HCT116 (cell line): ENCODE measurements at regions not wholly inside any gene's neighbourhood (a gene's known extent, or its start where the extent isn't known, plus 50 kb on each side); places are given as distances from the start of the nearest gene placed in this dataset.

Experiments used
- ATAC-seq: fragments of 200-7000 bp; cut with Tn5 transposase; 2 replicates; pipeline ENCODE4 v1.9.1; 2020; ENCODE audit warnings: mild to moderate bottlenecking, moderate library complexity
- BruUV-seq: library from RNA; stranded (reverse); fragments of 400-500 nt; replicated peaks from 2 replicates; lab custom pipeline; 2021; lab: Mats Ljungman, UMichigan
- CTCF ChIA-PET: fragments of 300-600 bp; sonication (Branson Sonifier 250); formaldehyde crosslinking; loops from one replicate; lab custom pipeline; 2021; ENCODE audit warnings: antibody characterized with exemption; lab: Charles Lee
- POLR2A ChIA-PET: fragments of 300-600, 350-600 bp; sonication (Branson Sonifier 250); formaldehyde crosslinking; loops from one replicate; lab custom pipeline; 2021; ENCODE audit warnings: antibody characterized with exemption; lab: Charles Lee
- RAD21 ChIA-PET, 2 experiments: fragments of 300-600 bp; sonication (Branson Sonifier 250); formaldehyde crosslinking; loops; one replicate each; lab custom pipeline; 2023; ENCODE audit warnings: low total read pairs in 2 of 2; ENCODE audit not compliant: uncharacterized antibody in 2 of 2, unreplicated experiment in 2 of 2, low non-redundant PET in 1 of 2; lab: Charles Lee
- DNase-seq: peaks from one replicate; pipeline ENCODE4 v3.0.0-alpha.2; 2010; ENCODE audit warnings: low read depth, low spot score
- H2AFZ ChIP-seq: fragments of 200-600 bp; shearing (Covaris generic), sonication (generic); 2 replicates; pipeline ENCODE4 v1.6.1; 2017; ENCODE audit warnings: low read depth, mixed run types, mixed read lengths, antibody characterized with exemption, low read length; ENCODE audit not compliant: poor library complexity, severe bottlenecking
- H3K27ac ChIP-seq: 2 replicates; pipeline ENCODE4 v1.5.1; 2012; ENCODE audit warnings: low read depth, low read length
- H3K27me3 ChIP-seq: fragments of 200-600 bp; sonication (generic); 2 replicates; pipeline ENCODE4 v1.6.1; 2016; ENCODE audit warnings: mixed run types, low read length, mixed read lengths; ENCODE audit not compliant: insufficient read depth
- H3K36me3 ChIP-seq, 2 experiments: fragments of 200-500 bp in 1 of 2; fragments of 200-600 bp in 1 of 2; sonication (Bioruptor generic) in 1 of 2; sonication (generic) in 1 of 2; 2 replicates each; pipeline versions ENCODE4 v1.5.1 to v1.6.1; 2014 to 2016; ENCODE audit warnings: low read length in 2 of 2, inconsistent platforms in 1 of 2, mixed read lengths in 1 of 2, mixed run types in 1 of 2; ENCODE audit not compliant: insufficient read depth in 2 of 2, control insufficient read depth in 1 of 2
- H3K4me1 ChIP-seq, 2 experiments: fragments of 200-600 bp in 1 of 2; sonication (generic) in 1 of 2; 2 replicates each; pipeline versions ENCODE4 v1.5.1 to v1.6.1; 2012 to 2017; ENCODE audit warnings: low read length in 2 of 2, inconsistent platforms in 1 of 2, mild to moderate bottlenecking in 1 of 2, mixed read lengths in 1 of 2, mixed run types in 1 of 2, moderate library complexity in 1 of 2; ENCODE audit not compliant: insufficient read depth in 2 of 2, control insufficient read depth in 1 of 2
- H3K4me2 ChIP-seq: fragments of 200-600 bp; sonication (generic); 2 replicates; pipeline ENCODE4 v1.6.1; 2017; ENCODE audit warnings: mixed run types, low read length, mixed read lengths
- H3K4me3 ChIP-seq, 2 experiments: fragments of 200-600 bp in 1 of 2; sonication (generic) in 1 of 2; replicated peaks in 1 of 2; 2 replicates each; pipeline ENCODE4 v1.5.1; 2011 to 2016; ENCODE audit warnings: low read length in 2 of 2, control low read depth in 1 of 2, low read depth in 1 of 2, mild to moderate bottlenecking in 1 of 2, mixed read lengths in 1 of 2, mixed run types in 1 of 2
- H3K79me2 ChIP-seq: fragments of 200-600 bp; sonication (generic); 2 replicates; pipeline ENCODE4 v1.6.1; 2017; ENCODE audit warnings: mild to moderate bottlenecking, mixed run types, low read length, moderate library complexity, mixed read lengths; ENCODE audit not compliant: insufficient read depth
- H3K9ac ChIP-seq: fragments of 200-600 bp; sonication (generic); 2 replicates; pipeline ENCODE4 v1.6.1; 2016; ENCODE audit warnings: low read length, mixed read lengths
- H3K9me2 ChIP-seq: fragments of 200-600 bp; sonication (generic), shearing (Covaris generic); 2 replicates; pipeline ENCODE4 v1.6.1; 2017; ENCODE audit warnings: mixed run types, mild to moderate bottlenecking, moderate library complexity; ENCODE audit not compliant: insufficient read depth
- H3K9me3 ChIP-seq, 2 experiments: fragments of 200-500 bp in 1 of 2; fragments of 200-600 bp in 1 of 2; sonication (Bioruptor generic) in 1 of 2; sonication (generic) in 1 of 2; 2 replicates each; pipeline ENCODE4 v1.6.1; 2014 to 2017; ENCODE audit warnings: low read length in 2 of 2, mixed read lengths in 2 of 2, inconsistent platforms in 1 of 2, low read depth in 1 of 2, mild to moderate bottlenecking in 1 of 2, mixed run types in 1 of 2, moderate library complexity in 1 of 2; ENCODE audit not compliant: control insufficient read depth in 1 of 2, insufficient read depth in 1 of 2
- H4K20me1 ChIP-seq: fragments of 200-600 bp; sonication (generic), shearing (Covaris generic); 2 replicates; pipeline ENCODE4 v1.6.1; 2017; ENCODE audit warnings: mixed run types, mild to moderate bottlenecking, moderate library complexity; ENCODE audit not compliant: insufficient read depth
- ATF3 ChIP-seq: IDR thresholded peaks from 2 replicates; pipeline ENCODE4 v1.6.1; 2012
- CTCF ChIP-seq, 3 experiments: fragments of 200-600 bp in 1 of 3; sonication (generic) in 1 of 3; IDR thresholded peaks in 2 of 3; conservative IDR thresholded peaks in 1 of 3; 2 replicates each; pipeline ENCODE4 v1.5.1; 2012 to 2017; ENCODE audit warnings: low read depth in 2 of 3, low read length in 2 of 3, antibody characterized with exemption in 1 of 3, borderline replicate concordance in 1 of 3, control low read depth in 1 of 3, mild to moderate bottlenecking in 1 of 3, mixed read lengths in 1 of 3, mixed run types in 1 of 3, moderate library complexity in 1 of 3; ENCODE audit not compliant: insufficient read depth in 1 of 3
- MAX ChIP-seq: IDR thresholded peaks from 2 replicates; pipeline ENCODE4 v1.6.1; 2012
- POLR2A ChIP-seq: IDR thresholded peaks from 2 replicates; pipeline ENCODE4 v1.7.0; 2011; ENCODE audit warnings: borderline replicate concordance; ENCODE audit not compliant: insufficient read depth, insufficient read length; ENCODE audit errors: extremely low read depth
- POLR2AphosphoS5 ChIP-seq: IDR thresholded peaks from 2 replicates; pipeline ENCODE4 v1.6.1; 2011; ENCODE audit warnings: mild to moderate bottlenecking, low read depth, low read length, moderate library complexity
- RAD21 ChIP-seq: IDR thresholded peaks from 2 replicates; pipeline ENCODE4 v1.6.1; 2012; ENCODE audit warnings: low read depth, mild to moderate bottlenecking
- SIN3A ChIP-seq: IDR thresholded peaks from 2 replicates; pipeline ENCODE4 v1.6.1; 2012; ENCODE audit warnings: low read depth
- TCF7L2 ChIP-seq: IDR thresholded peaks from 2 replicates; pipeline ENCODE4 v1.7.0; 2011; ENCODE audit warnings: borderline replicate concordance, inconsistent platforms; ENCODE audit not compliant: insufficient read depth, insufficient read length; ENCODE audit errors: extremely low read depth
- YY1 ChIP-seq: IDR thresholded peaks from 2 replicates; pipeline ENCODE4 v1.6.1; 2011; ENCODE audit warnings: low read length, low read depth, moderate library complexity, mild to moderate bottlenecking; ENCODE audit not compliant: insufficient replicate concordance; ENCODE audit errors: extremely low read depth
- intact Hi-C: fragments of 100-400 bp; cut with micrococcal nuclease; formaldehyde crosslinking; loops from 2 replicates; pipeline ENCODE4 v1.10.0; 2022

- no peak for TF ChIP-seq ATF3
- no peak for TF ChIP-seq MAX
- no peak for TF ChIP-seq YY1
- no peak for TF ChIP-seq POLR2AphosphoS5
- no peak for TF ChIP-seq SIN3A
- no peak for TF ChIP-seq TCF7L2
- no peak for TF ChIP-seq POLR2A
These were observed 163.6 kb downstream of the SPRY1 start (continued) for GRCh38 chr4:123559955-123560871.

GRCh38 chr4:123561525-123561924, 164.9 kb downstream of the SPRY1 start:
- H3K27ac ChIP-seq: no peak overlapping the region
- H3K9ac ChIP-seq: no peak overlapping the region
- BruUV-seq: no TSS peak
- ChIA-PET POLR2A (no interaction called here), RAD21 (no interaction called here), CTCF (no interaction called here)
- H3K79me2 ChIP-seq: no peaks in the 10 kb centered on the region
- H3K9me3 ChIP-seq: no peaks in the 10 kb centered on the region
- H4K20me1 ChIP-seq: no peaks in the 10 kb centered on the region
- intact Hi-C loops: loop anchor here (5.0 to 10.0 kb wide), 2 partner anchors 556 to 703 kb away; no protein-coding TSS in a partner anchor
- no peaks in the 10 kb centered on the region for H3K27me3 ChIP-seq
- no peak overlapping the region for H3K4me2 ChIP-seq
- no peak overlapping the region for H2AFZ ChIP-seq
- peaks cover under 1 to 4% of the 10 kb centered on the region in 2 experiments; a peak in 3 of 4 replicates for H3K4me1 ChIP-seq
- no peaks in the 10 kb centered on the region for H3K9me2 ChIP-seq
- no peaks in the 10 kb centered on the region for H3K36me3 ChIP-seq
- no peak overlapping the region for H3K4me3 ChIP-seq
- TF ChIP-seq POLR2AphosphoS5: no peak
- TF ChIP-seq RAD21: no peak
- TF ChIP-seq CTCF (IDR thresholded peaks at IDR 0.05 in 2 of 3, conservative IDR thresholded peaks at IDR 0.05 in 1 of 3; ENCODE audit: borderline replicate concordance in 1 of 3, insufficient read depth in 1 of 3, low read depth in 2 of 3, low read length in 2 of 3): no peak
- TF ChIP-seq, all 23 proteins: peak for 0
- DNase-seq (no peak), ATAC-seq (no peak)
